ENCODE measurements at regions not wholly inside any gene's neighbourhood (a gene's known extent, or its start where the extent isn't known, plus 50 kb on each side); places are given as distances from the start of the nearest gene placed in this dataset.
"Not testable (repeated sequence)": the region's sequence is repeated elsewhere in the genome, so short reads cannot be mapped to it uniquely, and the experiment has no call there.

GRCh38 chr13:48817166-48817802, 158.4 kb upstream of the FNDC3A start:
- Mint-ChIP-seq H3K27me3 (ENCODE audit: low read depth) (peaks cover 9% of the 10 kb centered on the region), H3K36me3 (ENCODE audit: low read depth) (no peaks in the 10 kb centered on the region), H3K4me3 (ENCODE audit: low read depth) (no peak overlapping the region), H3K27ac (no peak overlapping the region), H3K4me1 (ENCODE audit: low read depth) (peaks cover 10% of the 10 kb centered on the region), H3K9me3 (peaks cover 3% of the 10 kb centered on the region)
- DNase-seq (ENCODE audit: low spot score), result no peak
- intact Hi-C loops (cut with micrococcal nuclease), result no loop called here

DNA sequence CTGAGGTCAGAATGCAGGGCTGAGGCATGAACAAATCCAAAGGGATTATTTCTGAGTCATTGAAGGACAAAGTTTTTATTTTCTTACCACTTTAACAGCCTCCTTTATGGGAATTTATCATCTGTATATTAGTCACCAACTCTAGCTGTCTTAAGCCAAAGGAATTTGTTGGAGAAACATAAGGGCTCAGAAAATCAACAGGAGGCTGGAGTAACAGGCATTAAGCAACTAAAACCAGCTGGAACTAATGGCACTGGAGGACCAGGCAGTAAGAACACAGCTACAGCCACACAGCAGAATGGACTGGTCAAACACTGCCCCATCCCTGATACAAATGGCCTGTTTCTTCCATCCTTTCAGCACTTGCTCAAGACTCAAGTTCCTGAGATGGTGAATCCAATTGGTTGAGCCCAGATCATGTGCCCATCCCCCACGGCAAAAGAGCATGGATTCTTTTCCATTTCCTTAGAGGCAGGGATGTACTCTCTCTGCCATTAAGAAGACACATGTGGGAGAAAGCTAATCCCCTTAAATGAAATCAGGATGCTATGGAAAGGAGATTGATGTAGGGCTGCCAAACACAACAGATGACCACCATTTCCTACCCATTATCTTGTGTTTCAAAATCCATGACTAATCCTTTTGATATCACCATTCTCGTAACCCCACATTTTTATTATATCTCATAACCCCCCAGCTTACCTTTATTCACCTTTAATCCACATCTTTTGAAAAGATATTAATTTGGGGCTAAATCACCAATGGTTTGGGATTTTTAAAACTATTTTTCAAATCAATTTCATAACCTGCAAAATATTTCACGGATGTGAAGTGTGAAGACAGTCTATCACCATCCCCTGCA, 157.0 kb upstream of the FNDC3A start:
- Mint-ChIP-seq H3K4me1 (ENCODE audit: low read depth) (peaks cover 10% of the 10 kb centered on the region), H3K9me3 (no peaks in the 10 kb centered on the region), H3K4me3 (ENCODE audit: low read depth) (no peak overlapping the region), H3K27me3 (ENCODE audit: low read depth) (peaks cover 2% of the 10 kb centered on the region), H3K36me3 (ENCODE audit: low read depth) (no peaks in the 10 kb centered on the region), H3K27ac (no peak overlapping the region)
- no peak for DNase-seq (ENCODE audit: low spot score)
- intact Hi-C loops (cut with micrococcal nuclease), result no loop called here

- Mint-ChIP-seq H3K4me3 (ENCODE audit: low read depth) (no peak overlapping the region), H3K27me3 (ENCODE audit: low read depth) (peaks cover 2% of the 10 kb centered on the region), H3K9me3 (no peaks in the 10 kb centered on the region), H3K4me1 (ENCODE audit: low read depth) (peaks cover 10% of the 10 kb centered on the region), H3K27ac (no peak overlapping the region), H3K36me3 (ENCODE audit: low read depth) (no peaks in the 10 kb centered on the region)
- intact Hi-C loops (cut with micrococcal nuclease), result no loop called here
- no peak for DNase-seq (ENCODE audit: low spot score)
These were observed 156.3 kb upstream of the FNDC3A start for GRCh38 chr13:48819376-48819775.

DNA sequence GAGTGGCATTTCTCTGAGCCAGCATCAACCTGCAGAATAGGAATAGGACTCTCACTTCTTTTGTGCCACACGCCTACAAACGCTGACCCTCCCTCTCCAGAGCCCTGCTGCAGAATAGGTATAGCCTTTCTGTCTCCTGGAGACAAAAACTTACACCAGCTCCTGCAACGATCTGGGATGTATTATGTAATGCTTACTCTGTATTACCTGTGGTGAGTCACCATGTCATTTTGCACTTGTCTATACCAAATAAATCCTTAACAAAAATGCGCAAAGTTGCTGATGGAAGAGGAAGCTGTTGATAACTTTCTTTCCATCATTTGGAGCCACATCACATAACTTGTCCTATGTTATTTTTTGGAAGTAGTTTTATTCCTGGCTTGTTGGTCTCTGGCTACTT, 155.8 kb upstream of the FNDC3A start:
- Mint-ChIP-seq H3K4me3 (ENCODE audit: low read depth) (no peak overlapping the region), H3K27ac (no peak overlapping the region), H3K27me3 (ENCODE audit: low read depth) (peaks cover 2% of the 10 kb centered on the region), H3K4me1 (ENCODE audit: low read depth) (peaks cover 10% of the 10 kb centered on the region), H3K36me3 (ENCODE audit: low read depth) (no peaks in the 10 kb centered on the region), H3K9me3 (no peaks in the 10 kb centered on the region)
- intact Hi-C loops (cut with micrococcal nuclease), result no loop called here
- DNase-seq (ENCODE audit: low spot score), result no peak

DNA sequence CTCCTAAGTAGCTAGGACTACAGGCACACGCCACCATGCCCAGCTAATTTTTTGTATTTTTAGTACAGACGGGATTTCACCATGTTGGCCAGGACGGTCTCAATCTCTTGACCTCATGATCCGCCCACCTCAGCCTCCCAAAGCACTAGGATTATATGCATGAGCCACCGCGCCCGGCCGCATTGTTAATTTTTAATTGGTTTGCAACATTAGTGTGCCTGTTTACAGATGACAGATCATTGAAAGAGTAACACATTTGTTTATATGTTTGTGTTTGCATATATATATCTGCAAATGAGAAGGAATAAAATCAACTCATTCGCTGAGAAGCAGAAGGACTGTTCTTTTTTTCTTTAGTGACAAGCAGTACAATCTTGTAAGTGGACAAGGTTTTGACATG, 152.2 kb upstream of the FNDC3A start:
- H3K27ac Mint-ChIP-seq; H3K27me3 Mint-ChIP-seq (ENCODE audit: low read depth); H3K36me3 Mint-ChIP-seq (ENCODE audit: low read depth); intact Hi-C loops (cut with micrococcal nuclease); H3K4me3 Mint-ChIP-seq (ENCODE audit: low read depth); DNase-seq (ENCODE audit: low spot score); H3K4me1 Mint-ChIP-seq (ENCODE audit: low read depth): not testable (repeated sequence)
- peaks cover 19% of the 10 kb centered on the region for H3K9me3 Mint-ChIP-seq

DNA sequence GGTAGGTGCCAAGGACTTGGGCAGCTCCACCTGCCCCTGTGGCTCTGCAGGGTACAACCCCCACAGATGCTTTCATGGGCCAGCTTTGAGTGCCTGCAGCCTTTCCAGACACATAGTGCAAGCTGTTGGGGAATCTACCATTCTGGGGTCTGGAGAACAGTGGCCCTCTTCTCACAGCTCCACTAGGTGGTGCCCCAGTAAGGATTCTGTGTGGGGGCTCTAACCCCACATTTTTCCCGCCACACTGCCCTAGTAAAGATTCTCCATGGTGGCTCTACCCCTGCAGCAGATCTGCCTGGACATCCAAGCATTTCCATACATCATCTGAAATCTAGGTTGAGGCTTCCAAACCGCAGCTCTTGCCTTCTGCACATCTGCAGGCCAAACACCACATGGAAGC, 149.7 kb upstream of the FNDC3A start:
- Mint-ChIP-seq H3K4me3 (ENCODE audit: low read depth) (no peak overlapping the region), H3K9me3 (peaks cover 19% of the 10 kb centered on the region), H3K36me3 (ENCODE audit: low read depth) (peaks cover 5% of the 10 kb centered on the region), H3K27ac (no peak overlapping the region), H3K4me1 (ENCODE audit: low read depth) (peaks cover 14% of the 10 kb centered on the region), H3K27me3 (ENCODE audit: low read depth) (peaks cover 5% of the 10 kb centered on the region)
- no peak for DNase-seq (ENCODE audit: low spot score)
- intact Hi-C loops (cut with micrococcal nuclease), result no loop called here

GRCh38 chr13:48826922-48827454, 148.7 kb upstream of the FNDC3A start:
- intact Hi-C loops (cut with micrococcal nuclease); DNase-seq (ENCODE audit: low spot score); H3K36me3 Mint-ChIP-seq (ENCODE audit: low read depth); H3K27ac Mint-ChIP-seq; H3K27me3 Mint-ChIP-seq (ENCODE audit: low read depth); H3K4me3 Mint-ChIP-seq (ENCODE audit: low read depth): not testable (repeated sequence)
- Mint-ChIP-seq H3K9me3 (peaks cover 26% of the 10 kb centered on the region), H3K4me1 (ENCODE audit: low read depth) (peaks cover 14% of the 10 kb centered on the region)

GRCh38 chr13:48827709-48828108, 148.0 kb upstream of the FNDC3A start:
- H3K27me3 Mint-ChIP-seq (ENCODE audit: low read depth), result peaks cover 5% of the 10 kb centered on the region
- peaks cover 5% of the 10 kb centered on the region for H3K36me3 Mint-ChIP-seq (ENCODE audit: low read depth)
- no peak for DNase-seq (ENCODE audit: low spot score)
- peaks cover 33% of the 10 kb centered on the region for H3K9me3 Mint-ChIP-seq
- no peak overlapping the region for H3K27ac Mint-ChIP-seq
- intact Hi-C loops (cut with micrococcal nuclease), result no loop called here
- peaks cover 14% of the 10 kb centered on the region for H3K4me1 Mint-ChIP-seq (ENCODE audit: low read depth)
- H3K4me3 Mint-ChIP-seq (ENCODE audit: low read depth), result no peak overlapping the region

- intact Hi-C loops (cut with micrococcal nuclease), result no loop called here
- H3K4me1 Mint-ChIP-seq (ENCODE audit: low read depth), result peaks cover 14% of the 10 kb centered on the region
These were observed 146.7 kb upstream of the FNDC3A start for GRCh38 chr13:48828962-48829411.

DNA sequence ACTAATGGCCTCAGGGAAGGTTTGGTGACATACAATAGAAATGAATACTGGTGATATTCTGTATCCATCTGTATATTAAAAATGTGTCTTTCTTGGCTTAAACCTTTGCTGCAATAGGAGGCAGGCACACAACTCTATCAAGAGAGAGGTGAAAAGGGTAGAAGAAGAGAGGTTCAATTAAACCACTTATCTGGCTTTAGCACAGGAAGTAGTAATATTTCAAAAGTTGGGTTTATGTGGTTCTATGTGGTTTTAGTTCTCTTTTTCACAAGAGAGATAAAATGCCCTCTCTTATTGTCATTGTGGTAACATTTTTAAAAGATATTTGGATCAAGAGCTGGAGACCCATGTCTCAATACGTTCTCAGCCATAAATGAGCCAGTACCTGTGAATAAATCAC, 146.2 kb upstream of the FNDC3A start:
- Mint-ChIP-seq H3K4me3 (ENCODE audit: low read depth) (no peak overlapping the region), H3K27me3 (ENCODE audit: low read depth) (peaks cover 5% of the 10 kb centered on the region), H3K9me3 (peaks cover 45% of the 10 kb centered on the region), H3K4me1 (ENCODE audit: low read depth) (peaks cover 14% of the 10 kb centered on the region), H3K27ac (no peak overlapping the region), H3K36me3 (ENCODE audit: low read depth) (peaks cover 5% of the 10 kb centered on the region)
- intact Hi-C loops (cut with micrococcal nuclease), result no loop called here
- DNase-seq (ENCODE audit: low spot score), result no peak

More at GRCh38 chr13:48828962-48829411, 146.7 kb upstream of the FNDC3A start:
- no peak for DNase-seq (ENCODE audit: low spot score)
- H3K27me3 Mint-ChIP-seq (ENCODE audit: low read depth), result peaks cover 5% of the 10 kb centered on the region
- H3K36me3 Mint-ChIP-seq (ENCODE audit: low read depth), result peaks cover 5% of the 10 kb centered on the region
- peaks cover 39% of the 10 kb centered on the region for H3K9me3 Mint-ChIP-seq
- H3K4me3 Mint-ChIP-seq (ENCODE audit: low read depth), result no peak overlapping the region
- no peak overlapping the region for H3K27ac Mint-ChIP-seq

- no peak for DNase-seq (ENCODE audit: low spot score)
- intact Hi-C loops (cut with micrococcal nuclease), result no loop called here
- Mint-ChIP-seq H3K27ac (no peak overlapping the region), H3K9me3 (peaks cover 48% of the 10 kb centered on the region), H3K36me3 (ENCODE audit: low read depth) (peaks cover 5% of the 10 kb centered on the region), H3K27me3 (ENCODE audit: low read depth) (peaks cover 6% of the 10 kb centered on the region), H3K4me3 (ENCODE audit: low read depth) (no peak overlapping the region), H3K4me1 (ENCODE audit: low read depth) (peaks cover 14% of the 10 kb centered on the region)
These were observed 144.5 kb upstream of the FNDC3A start for GRCh38 chr13:48831248-48831647.

DNA sequence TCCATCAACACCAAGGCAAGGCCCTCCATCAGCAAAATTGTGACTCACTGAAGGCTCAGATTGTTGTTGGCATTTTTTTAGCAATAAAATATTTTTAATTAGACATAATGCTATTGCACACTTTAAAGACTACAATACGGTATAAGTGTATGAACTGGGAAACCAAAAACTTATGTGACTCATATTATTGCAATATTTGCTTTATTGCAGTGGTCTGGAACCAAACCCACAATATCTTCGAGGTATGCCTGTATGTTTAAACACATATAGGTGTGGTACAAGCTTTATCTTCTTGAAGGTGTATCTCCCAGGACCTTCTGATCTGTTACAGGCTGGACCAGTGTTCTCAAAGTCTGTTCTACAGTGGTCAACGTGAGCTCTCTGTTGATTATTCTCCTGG, 142.3 kb upstream of the FNDC3A start:
- intact Hi-C loops (cut with micrococcal nuclease), result no loop called here
- no peaks in the 10 kb centered on the region for H3K36me3 Mint-ChIP-seq (ENCODE audit: low read depth)

GRCh38 chr13:48835326-48835725, 140.4 kb upstream of the FNDC3A start:
- DNase-seq (ENCODE audit: low spot score); H3K36me3 Mint-ChIP-seq (ENCODE audit: low read depth); H3K27ac Mint-ChIP-seq; H3K4me1 Mint-ChIP-seq (ENCODE audit: low read depth); H3K4me3 Mint-ChIP-seq (ENCODE audit: low read depth); intact Hi-C loops (cut with micrococcal nuclease): not testable (repeated sequence)
- Mint-ChIP-seq H3K27me3 (ENCODE audit: low read depth) (peaks cover 11% of the 10 kb centered on the region), H3K9me3 (peaks cover 29% of the 10 kb centered on the region)

More for the DNA sequence above, 142.3 kb upstream of the FNDC3A start:
- DNase-seq (ENCODE audit: low spot score), result no peak
- H3K4me1 Mint-ChIP-seq (ENCODE audit: low read depth), result peaks cover 13% of the 10 kb centered on the region
- peaks cover 30% of the 10 kb centered on the region for H3K9me3 Mint-ChIP-seq
- peaks cover 7% of the 10 kb centered on the region for H3K27me3 Mint-ChIP-seq (ENCODE audit: low read depth)
- no peak overlapping the region for H3K4me3 Mint-ChIP-seq (ENCODE audit: low read depth)
- no peak overlapping the region for H3K27ac Mint-ChIP-seq
